Panc1 (cell line): ENCODE measurements at regions not wholly inside any gene's neighbourhood (a gene's known extent, or its start where the extent isn't known, plus 50 kb on each side); places are given as distances from the start of the nearest gene placed in this dataset.

Experiments
- ATAC-seq: fragments of 200-7000 bp; cut with Tn5 transposase; 2 replicates; pipeline ENCODE4 v1.9.1; 2020; ENCODE audit warnings: mild to moderate bottlenecking, moderate library complexity
- BruUV-seq: library from RNA; stranded (reverse); fragments of 400-500 nt; replicated peaks from 2 replicates; lab custom pipeline; 2021; lab: Mats Ljungman, UMichigan
- CTCF ChIA-PET: fragments of 300-600 bp; sonication (Branson Sonifier 250); formaldehyde crosslinking; loops from one replicate; lab custom pipeline; 2022; ENCODE audit warnings: antibody characterized with exemption; lab: Charles Lee
- POLR2A ChIA-PET: fragments of 300-600 bp; sonication (Branson Sonifier 250); formaldehyde crosslinking; loops from one replicate; lab custom pipeline; 2022; ENCODE audit warnings: antibody characterized with exemption; lab: Charles Lee
- DNase-seq: peaks from one replicate; pipeline ENCODE4 v3.0.0-alpha.2; 2010; ENCODE audit warnings: low read depth, low spot score
- H3K27ac ChIP-seq: 2 replicates; pipeline ENCODE4 v1.5.1; 2011; ENCODE audit warnings: mild to moderate bottlenecking, low read length, inconsistent platforms
- H3K27me3 ChIP-seq: fragments of 200-500 bp; sonication (Bioruptor generic); 2 replicates; pipeline ENCODE4 v1.6.0; 2014; ENCODE audit warnings: low read length, inconsistent platforms; ENCODE audit not compliant: control insufficient read depth, insufficient read depth
- H3K36me3 ChIP-seq: fragments of 200-500 bp; sonication (Bioruptor generic); 2 replicates; pipeline ENCODE4 v1.5.1; 2014; ENCODE audit warnings: inconsistent platforms, mild to moderate bottlenecking, low read length, moderate library complexity; ENCODE audit not compliant: control insufficient read depth, insufficient read depth
- H3K4me1 ChIP-seq: 2 replicates; pipeline ENCODE4 v1.5.1; 2011; ENCODE audit warnings: inconsistent platforms, mild to moderate bottlenecking, low read length, moderate library complexity; ENCODE audit not compliant: control insufficient read depth, insufficient read depth
- H3K4me3 ChIP-seq, 2 experiments: 2 replicates each; pipeline ENCODE4 v1.5.1; 2011 to 2012; ENCODE audit warnings: low read depth in 2 of 2, low read length in 2 of 2, mild to moderate bottlenecking in 2 of 2, inconsistent platforms in 1 of 2, moderate library complexity in 1 of 2
- H3K9me3 ChIP-seq: fragments of 200-500 bp; sonication (Bioruptor generic); 2 replicates; pipeline ENCODE4 v1.5.1; 2014; ENCODE audit warnings: low read depth, mild to moderate bottlenecking, inconsistent platforms, low read length, moderate library complexity; ENCODE audit not compliant: control insufficient read depth, insufficient read depth
- POLR2AphosphoS5 ChIP-seq: IDR thresholded peaks from 2 replicates; pipeline ENCODE4 v1.6.1; 2012; ENCODE audit warnings: mild to moderate bottlenecking, low read depth, low read length, moderate library complexity
- SIN3A ChIP-seq: IDR thresholded peaks from 2 replicates; pipeline ENCODE4 v1.6.1; 2012; ENCODE audit warnings: low read depth, mild to moderate bottlenecking, low read length, moderate library complexity, borderline replicate concordance; ENCODE audit not compliant: insufficient read depth
- TCF7L2 ChIP-seq: IDR thresholded peaks from 2 replicates; pipeline ENCODE4 v1.6.1; 2011; ENCODE audit warnings: mild to moderate bottlenecking, low read depth, low read length, inconsistent platforms
- in situ Hi-C: cut with HindIII; loops from 2 replicates; pipeline ENCODE4 v1.10.0; 2016; ENCODE audit warnings: low sequenced_read_pairs, low pct_unique_long_range_greater_than_20kb
- intact Hi-C: fragments of 100-400 bp; cut with micrococcal nuclease; formaldehyde crosslinking; loops from one replicate; pipeline ENCODE4 v1.10.0; 2022; ENCODE audit not compliant: unreplicated experiment
- TF ChIP-seq, protein P1 (sequence below), 2 experiments: IDR thresholded peaks; 2 replicates each; pipeline ENCODE4 v1.6.1; 2011 to 2012; ENCODE audit warnings: low read depth in 2 of 2, control low read depth in 1 of 2, low read length in 1 of 2, mild to moderate bottlenecking in 1 of 2, moderate library complexity in 1 of 2; ENCODE audit not compliant: insufficient read depth in 1 of 2
- TF ChIP-seq, protein P2 (sequence below): fragments of 450-650 bp; IDR thresholded peaks from 2 replicates; pipeline ENCODE4 v1.5.1; 2017; ENCODE audit warnings: mild to moderate bottlenecking

DNA sequence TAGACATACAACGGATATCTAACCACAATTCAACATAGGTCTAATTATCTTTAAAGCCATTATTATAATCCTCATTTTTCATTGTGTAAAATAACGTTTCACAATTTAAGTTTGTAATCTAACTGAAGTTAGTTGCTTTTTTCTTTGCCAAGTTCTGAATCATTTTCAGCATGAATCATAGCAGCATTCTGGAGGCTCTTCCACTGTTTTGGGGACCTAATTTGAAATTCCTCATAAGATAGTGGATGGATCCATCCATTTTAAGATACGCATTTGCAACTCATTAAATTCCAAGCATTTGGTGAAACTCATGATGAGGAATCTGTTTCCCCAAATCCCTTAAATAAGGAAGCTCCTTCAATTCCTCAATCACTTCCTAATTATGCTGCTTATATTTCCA is 447.1 kb upstream of the CDH10 start:
- no TSS peak for BruUV-seq
- in situ Hi-C loops (no loop called here), intact Hi-C loops (no loop called here)
- TF ChIP-seq SIN3A: no peak
- TF ChIP-seq, protein P1, sequence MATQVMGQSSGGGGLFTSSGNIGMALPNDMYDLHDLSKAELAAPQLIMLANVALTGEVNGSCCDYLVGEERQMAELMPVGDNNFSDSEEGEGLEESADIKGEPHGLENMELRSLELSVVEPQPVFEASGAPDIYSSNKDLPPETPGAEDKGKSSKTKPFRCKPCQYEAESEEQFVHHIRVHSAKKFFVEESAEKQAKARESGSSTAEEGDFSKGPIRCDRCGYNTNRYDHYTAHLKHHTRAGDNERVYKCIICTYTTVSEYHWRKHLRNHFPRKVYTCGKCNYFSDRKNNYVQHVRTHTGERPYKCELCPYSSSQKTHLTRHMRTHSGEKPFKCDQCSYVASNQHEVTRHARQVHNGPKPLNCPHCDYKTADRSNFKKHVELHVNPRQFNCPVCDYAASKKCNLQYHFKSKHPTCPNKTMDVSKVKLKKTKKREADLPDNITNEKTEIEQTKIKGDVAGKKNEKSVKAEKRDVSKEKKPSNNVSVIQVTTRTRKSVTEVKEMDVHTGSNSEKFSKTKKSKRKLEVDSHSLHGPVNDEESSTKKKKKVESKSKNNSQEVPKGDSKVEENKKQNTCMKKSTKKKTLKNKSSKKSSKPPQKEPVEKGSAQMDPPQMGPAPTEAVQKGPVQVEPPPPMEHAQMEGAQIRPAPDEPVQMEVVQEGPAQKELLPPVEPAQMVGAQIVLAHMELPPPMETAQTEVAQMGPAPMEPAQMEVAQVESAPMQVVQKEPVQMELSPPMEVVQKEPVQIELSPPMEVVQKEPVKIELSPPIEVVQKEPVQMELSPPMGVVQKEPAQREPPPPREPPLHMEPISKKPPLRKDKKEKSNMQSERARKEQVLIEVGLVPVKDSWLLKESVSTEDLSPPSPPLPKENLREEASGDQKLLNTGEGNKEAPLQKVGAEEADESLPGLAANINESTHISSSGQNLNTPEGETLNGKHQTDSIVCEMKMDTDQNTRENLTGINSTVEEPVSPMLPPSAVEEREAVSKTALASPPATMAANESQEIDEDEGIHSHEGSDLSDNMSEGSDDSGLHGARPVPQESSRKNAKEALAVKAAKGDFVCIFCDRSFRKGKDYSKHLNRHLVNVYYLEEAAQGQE (IDR thresholded peaks at IDR 0.05; ENCODE audit: insufficient read depth in 1 of 2, low read depth in 2 of 2, low read length in 1 of 2): no peak
- Histone ChIP-seq H3K27ac (no peak overlapping the region), H3K27me3 (no peaks in the 10 kb centered on the region), H3K9me3 (no peaks in the 10 kb centered on the region), H3K36me3 (no peaks in the 10 kb centered on the region), H3K4me3 (no peak overlapping the region), H3K4me1 (no peaks in the 10 kb centered on the region)
- ATAC-seq (no peak), DNase-seq (no peak)
- POLR2A ChIA-PET: no interaction called here
- CTCF ChIA-PET: no interaction called here

DNA sequence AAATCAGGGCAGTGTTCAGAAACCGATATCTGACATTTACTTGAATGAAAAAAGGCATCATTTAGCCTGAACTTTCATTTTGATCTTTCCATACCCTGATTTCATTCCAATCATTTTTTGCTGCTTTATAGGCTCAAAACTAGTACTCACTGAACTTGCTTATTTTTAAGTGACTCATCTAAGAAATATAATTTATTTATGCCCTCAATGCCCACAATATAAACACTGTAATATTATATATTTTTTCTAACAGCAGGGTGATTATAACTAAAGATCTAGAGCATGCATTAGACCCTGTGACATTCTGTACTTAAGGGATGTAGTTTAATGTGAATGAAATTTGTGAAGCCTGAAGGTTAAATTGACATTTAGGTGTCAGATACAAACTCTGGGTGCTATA is 446.1 kb upstream of the CDH10 start:
- ChIA-PET POLR2A (no interaction called here), CTCF (no interaction called here)
- Histone ChIP-seq H3K4me1 (no peaks in the 10 kb centered on the region), H3K27me3 (no peaks in the 10 kb centered on the region), H3K27ac (no peak overlapping the region), H3K9me3 (no peaks in the 10 kb centered on the region), H3K36me3 (no peaks in the 10 kb centered on the region), H3K4me3 (no peak overlapping the region)
- DNase-seq (no peak), ATAC-seq (no peak)
- no TSS peak for BruUV-seq
- no peak for TF ChIP-seq TCF7L2
- TF ChIP-seq POLR2AphosphoS5: no peak
- no peak for TF ChIP-seq SIN3A
- TF ChIP-seq, protein P2, sequence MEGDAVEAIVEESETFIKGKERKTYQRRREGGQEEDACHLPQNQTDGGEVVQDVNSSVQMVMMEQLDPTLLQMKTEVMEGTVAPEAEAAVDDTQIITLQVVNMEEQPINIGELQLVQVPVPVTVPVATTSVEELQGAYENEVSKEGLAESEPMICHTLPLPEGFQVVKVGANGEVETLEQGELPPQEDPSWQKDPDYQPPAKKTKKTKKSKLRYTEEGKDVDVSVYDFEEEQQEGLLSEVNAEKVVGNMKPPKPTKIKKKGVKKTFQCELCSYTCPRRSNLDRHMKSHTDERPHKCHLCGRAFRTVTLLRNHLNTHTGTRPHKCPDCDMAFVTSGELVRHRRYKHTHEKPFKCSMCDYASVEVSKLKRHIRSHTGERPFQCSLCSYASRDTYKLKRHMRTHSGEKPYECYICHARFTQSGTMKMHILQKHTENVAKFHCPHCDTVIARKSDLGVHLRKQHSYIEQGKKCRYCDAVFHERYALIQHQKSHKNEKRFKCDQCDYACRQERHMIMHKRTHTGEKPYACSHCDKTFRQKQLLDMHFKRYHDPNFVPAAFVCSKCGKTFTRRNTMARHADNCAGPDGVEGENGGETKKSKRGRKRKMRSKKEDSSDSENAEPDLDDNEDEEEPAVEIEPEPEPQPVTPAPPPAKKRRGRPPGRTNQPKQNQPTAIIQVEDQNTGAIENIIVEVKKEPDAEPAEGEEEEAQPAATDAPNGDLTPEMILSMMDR: no peak
- TF ChIP-seq, protein P1 (IDR thresholded peaks at IDR 0.05; ENCODE audit: insufficient read depth in 1 of 2, low read depth in 2 of 2, low read length in 1 of 2): no peak
- in situ Hi-C loops (no loop called here), intact Hi-C loops (no loop called here)
